Neural crest cell (in vitro differentiated cells): ENCODE measurements at regions not wholly inside any gene's neighbourhood (a gene's known extent, or its start where the extent isn't known, plus 50 kb on each side); places are given as distances from the start of the nearest gene placed in this dataset.

Experiments
- DNase-seq: peaks from one replicate; pipeline ENCODE4 v3.0.0; 2021; ENCODE audit warnings: low read depth, mixed read lengths, low spot score
- H3K27ac Mint-ChIP-seq: one replicate; pipeline ENCODE4 v1.8.0; 2021; ENCODE audit warnings: mild to moderate bottlenecking, mixed read lengths; ENCODE audit not compliant: unreplicated experiment
- H3K27me3 Mint-ChIP-seq: 2 replicates; pipeline ENCODE4 v1.8.0; 2021; ENCODE audit warnings: low read depth, mild to moderate bottlenecking, mixed read lengths
- H3K36me3 Mint-ChIP-seq: 2 replicates; pipeline ENCODE4 v1.8.0; 2021; ENCODE audit warnings: low read depth, mild to moderate bottlenecking, mixed read lengths
- H3K4me1 Mint-ChIP-seq: 2 replicates; pipeline ENCODE4 v1.8.0; 2021; ENCODE audit warnings: mixed read lengths
- H3K4me3 Mint-ChIP-seq: one replicate; pipeline ENCODE4 v1.8.0; 2021; ENCODE audit warnings: mild to moderate bottlenecking, mixed read lengths
- H3K9me3 Mint-ChIP-seq: 2 replicates; pipeline ENCODE4 v1.8.0; 2021; ENCODE audit warnings: mixed read lengths
- CTCF ChIP-seq: fragments of 200-600 bp; sonication (generic); conservative IDR thresholded peaks from 2 replicates; pipeline ENCODE4 v1.5.0; 2021; ENCODE audit warnings: antibody characterized with exemption, mild to moderate bottlenecking

DNA sequence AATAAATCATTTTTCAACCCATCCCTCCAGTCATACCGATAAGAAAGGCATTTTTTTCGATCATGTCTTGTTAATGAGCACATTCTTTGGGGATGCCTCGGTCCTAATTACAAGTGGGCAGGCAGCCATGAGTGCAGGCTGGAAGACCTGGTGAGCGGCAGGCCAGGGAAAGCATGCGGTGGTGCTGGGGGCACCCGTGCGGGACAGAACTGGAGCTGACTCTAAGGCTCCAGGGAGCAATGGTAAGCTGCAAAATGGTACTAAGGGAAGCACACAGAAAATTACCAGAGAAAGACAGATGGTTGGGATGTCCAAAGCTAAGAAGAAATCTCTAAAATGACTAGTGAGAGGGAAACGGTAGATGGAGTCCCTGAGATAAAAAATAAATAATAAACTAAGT is 411.0 kb upstream of the AGA start:
- DNase-seq = no peak
- Mint-ChIP-seq H3K27me3 (no peaks in the 10 kb centered on the region), H3K4me1 (no peaks in the 10 kb centered on the region), H3K9me3 (no peaks in the 10 kb centered on the region), H3K4me3 (no peak overlapping the region), H3K36me3 (no peaks in the 10 kb centered on the region), H3K27ac (no peak overlapping the region)
- TF ChIP-seq CTCF = no peak

- no peak overlapping the region for H3K4me3 Mint-ChIP-seq
- no peak overlapping the region for H3K27ac Mint-ChIP-seq
- H3K36me3 Mint-ChIP-seq = no peaks in the 10 kb centered on the region
- no peak for TF ChIP-seq CTCF
- no peaks in the 10 kb centered on the region for H3K27me3 Mint-ChIP-seq
- DNase-seq = no peak
- H3K9me3 Mint-ChIP-seq = no peaks in the 10 kb centered on the region
- no peaks in the 10 kb centered on the region for H3K4me1 Mint-ChIP-seq
Observed at GRCh38 chr4:177855507-177856197, 413.4 kb upstream of the AGA start.

DNA sequence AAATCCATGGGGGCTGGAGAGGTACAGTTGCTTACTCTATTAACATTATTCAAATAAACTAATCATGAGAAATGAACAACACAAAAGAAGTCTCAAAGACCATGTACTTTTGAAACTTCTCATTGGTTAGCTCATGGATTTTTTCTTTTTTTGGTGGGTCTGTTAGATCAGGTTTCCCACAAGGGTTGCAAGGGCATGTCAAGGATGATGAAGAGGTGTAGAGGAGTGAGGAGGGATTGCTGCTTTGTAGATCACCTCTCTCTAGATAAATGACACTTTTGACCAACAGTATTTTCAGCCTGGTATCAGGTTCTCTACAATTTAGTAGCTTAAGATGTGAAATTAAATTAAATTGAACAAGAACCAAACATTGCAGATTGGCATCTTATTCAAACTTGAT is 417.9 kb upstream of the AGA start:
- Mint-ChIP-seq H3K4me3 (no peak overlapping the region), H3K9me3 (no peaks in the 10 kb centered on the region), H3K4me1 (no peaks in the 10 kb centered on the region), H3K27me3 (no peaks in the 10 kb centered on the region), H3K27ac (no peak overlapping the region), H3K36me3 (no peaks in the 10 kb centered on the region)
- no peak for TF ChIP-seq CTCF
- DNase-seq = no peak

DNA sequence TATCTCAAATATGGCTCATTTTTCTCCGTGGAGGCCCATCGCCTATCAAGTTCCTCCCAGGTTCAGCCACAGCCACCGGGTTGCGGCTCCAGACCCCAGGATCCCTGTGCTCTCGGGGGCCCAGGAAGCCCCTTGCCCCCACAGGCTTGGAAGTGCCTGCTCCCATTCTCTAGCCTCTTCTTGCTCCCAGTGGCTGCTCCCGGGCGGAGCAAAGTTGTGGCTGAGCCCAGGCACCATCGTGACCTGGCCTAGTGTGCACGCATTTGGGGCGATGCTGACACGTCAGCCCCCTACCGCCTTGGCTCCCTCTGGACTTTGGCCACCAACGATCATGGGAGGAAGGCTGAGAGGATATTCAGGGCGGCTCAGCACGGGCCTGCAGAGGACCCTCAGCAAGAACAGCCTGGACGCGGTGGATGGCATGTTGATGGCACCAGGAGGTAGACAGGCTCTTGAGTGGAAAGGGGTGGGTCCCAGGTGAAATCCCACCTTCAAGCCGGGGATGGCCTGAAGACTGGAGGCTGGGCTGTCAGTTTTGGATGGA is 419.4 kb upstream of the AGA start:
- no peaks in the 10 kb centered on the region for H3K4me1 Mint-ChIP-seq
- DNase-seq = no peak
- no peak overlapping the region for H3K27ac Mint-ChIP-seq
- no peaks in the 10 kb centered on the region for H3K9me3 Mint-ChIP-seq
- H3K27me3 Mint-ChIP-seq = no peaks in the 10 kb centered on the region
- no peak overlapping the region for H3K4me3 Mint-ChIP-seq
- TF ChIP-seq CTCF = no peak
- no peaks in the 10 kb centered on the region for H3K36me3 Mint-ChIP-seq

DNA sequence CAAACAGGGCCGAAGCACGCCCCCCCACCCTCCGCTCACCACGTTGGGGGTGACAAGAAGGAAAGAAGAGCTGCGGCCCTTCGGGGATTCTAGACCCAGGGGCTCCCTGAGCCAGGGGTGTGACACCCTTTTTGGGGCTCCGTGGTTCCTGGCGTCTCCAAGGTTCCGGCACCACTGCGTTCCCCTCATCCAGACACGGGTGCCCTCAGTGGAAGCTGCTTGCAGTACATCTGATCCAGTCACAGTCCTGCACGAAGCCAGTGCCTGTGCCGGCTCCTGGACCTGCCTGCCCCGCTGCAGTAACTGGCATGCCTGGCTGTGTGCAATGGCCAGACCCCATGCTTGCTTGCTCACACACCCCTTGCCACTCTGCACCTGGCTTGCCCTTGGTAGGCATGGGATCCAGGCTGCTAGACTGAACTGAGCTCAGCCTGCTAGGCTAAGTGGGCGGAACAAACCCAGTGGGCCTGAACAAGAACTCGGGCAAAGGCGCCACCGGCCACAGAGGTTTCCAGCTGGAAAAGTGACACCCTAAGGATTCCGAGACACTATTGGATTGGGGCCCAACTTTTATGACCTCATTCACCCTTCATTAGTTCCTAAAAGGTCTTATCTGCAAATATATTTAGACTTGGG is 420.4 kb upstream of the AGA start:
- no peak for TF ChIP-seq CTCF
- H3K4me1 Mint-ChIP-seq = no peaks in the 10 kb centered on the region
- no peaks in the 10 kb centered on the region for H3K36me3 Mint-ChIP-seq
- no peaks in the 10 kb centered on the region for H3K9me3 Mint-ChIP-seq
- no peaks in the 10 kb centered on the region for H3K27me3 Mint-ChIP-seq
- H3K27ac Mint-ChIP-seq = no peak overlapping the region
- no peak overlapping the region for H3K4me3 Mint-ChIP-seq
- no peak for DNase-seq
